ENCODE measurements at regions not wholly inside any gene's neighbourhood (a gene's known extent, or its start where the extent isn't known, plus 50 kb on each side); places are given as distances from the start of the nearest gene placed in this dataset.

- TF ChIP-seq, protein P1, sequence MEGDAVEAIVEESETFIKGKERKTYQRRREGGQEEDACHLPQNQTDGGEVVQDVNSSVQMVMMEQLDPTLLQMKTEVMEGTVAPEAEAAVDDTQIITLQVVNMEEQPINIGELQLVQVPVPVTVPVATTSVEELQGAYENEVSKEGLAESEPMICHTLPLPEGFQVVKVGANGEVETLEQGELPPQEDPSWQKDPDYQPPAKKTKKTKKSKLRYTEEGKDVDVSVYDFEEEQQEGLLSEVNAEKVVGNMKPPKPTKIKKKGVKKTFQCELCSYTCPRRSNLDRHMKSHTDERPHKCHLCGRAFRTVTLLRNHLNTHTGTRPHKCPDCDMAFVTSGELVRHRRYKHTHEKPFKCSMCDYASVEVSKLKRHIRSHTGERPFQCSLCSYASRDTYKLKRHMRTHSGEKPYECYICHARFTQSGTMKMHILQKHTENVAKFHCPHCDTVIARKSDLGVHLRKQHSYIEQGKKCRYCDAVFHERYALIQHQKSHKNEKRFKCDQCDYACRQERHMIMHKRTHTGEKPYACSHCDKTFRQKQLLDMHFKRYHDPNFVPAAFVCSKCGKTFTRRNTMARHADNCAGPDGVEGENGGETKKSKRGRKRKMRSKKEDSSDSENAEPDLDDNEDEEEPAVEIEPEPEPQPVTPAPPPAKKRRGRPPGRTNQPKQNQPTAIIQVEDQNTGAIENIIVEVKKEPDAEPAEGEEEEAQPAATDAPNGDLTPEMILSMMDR (optimal IDR thresholded peaks at IDR 0.05 in 1 of 3, IDR thresholded peaks at IDR 0.05 in 1 of 3, conservative IDR thresholded peaks at IDR 0.05 in 1 of 3; ENCODE audit: extremely low read depth in 1 of 3, insufficient read depth in 2 of 3, low read length in 3 of 3): no peak
- TF ChIP-seq EZH2 (IDR thresholded peaks at IDR 0.05; ENCODE audit: low read length): no peak
Measured at GRCh38 chr16:55102531-55102930, 171.9 kb downstream of the IRX5 start.
